GM10266 (cell line): ENCODE measurements at regions not wholly inside any gene's neighbourhood (a gene's known extent, or its start where the extent isn't known, plus 50 kb on each side); places are given as distances from the start of the nearest gene placed in this dataset.

ENCODE experiments used
- DNase-seq: peaks from one replicate; pipeline ENCODE4 v3.0.0; 2012; ENCODE audit errors: extremely low spot score
- CTCF ChIP-seq: IDR thresholded peaks from 2 replicates; pipeline ENCODE4 v1.5.1; 2012; ENCODE audit warnings: mild to moderate bottlenecking, low read depth; ENCODE audit not compliant: control insufficient read depth, insufficient read depth; ENCODE audit errors: missing control alignments

GRCh38 chr7:48992816-48993215 lies 68.5 kb downstream of the CDC14C start:
- TF ChIP-seq CTCF = no peak
- DNase-seq = no peak

GRCh38 chr7:49001610-49002033 lies 77.3 kb downstream of the CDC14C start:
- DNase-seq = peak; percentile 54
- peak; percentile 64 for TF ChIP-seq CTCF

GRCh38 chr7:49010717-49011116 lies 86.4 kb downstream of the CDC14C start:
- DNase-seq = no peak
- TF ChIP-seq CTCF = no peak

- DNase-seq = no peak
- TF ChIP-seq CTCF = no peak
Measured at GRCh38 chr7:49014870-49015269, 90.5 kb downstream of the CDC14C start.

- no peak for DNase-seq
- no peak for TF ChIP-seq CTCF
Measured at GRCh38 chr7:49020145-49020544, 95.8 kb downstream of the CDC14C start.

- no peak for TF ChIP-seq CTCF
- DNase-seq = no peak
Measured at GRCh38 chr7:49022448-49022847, 98.1 kb downstream of the CDC14C start.

GRCh38 chr7:49023345-49024328 lies 99.3 kb downstream of the CDC14C start:
- TF ChIP-seq CTCF = no peak

More at GRCh38 chr7:49023345-49024328, 99.3 kb downstream of the CDC14C start:
- DNase-seq = no peak
